NCI-H1694 treated with DMSO at 0.1 percent for 48 hours (cell line): ENCODE measurements at regions not wholly inside any gene's neighbourhood (a gene's known extent, or its start where the extent isn't known, plus 50 kb on each side); places are given as distances from the start of the nearest gene placed in this dataset.

Experiments
- DNase-seq: peaks from one replicate; lab custom pipeline; 2025; lab: John Stamatoyannopoulos, UW

- DNase-seq: no peak
Measured at GRCh38 chr12:115176741-115177400, 492.9 kb upstream of the TBX3 start.

DNA sequence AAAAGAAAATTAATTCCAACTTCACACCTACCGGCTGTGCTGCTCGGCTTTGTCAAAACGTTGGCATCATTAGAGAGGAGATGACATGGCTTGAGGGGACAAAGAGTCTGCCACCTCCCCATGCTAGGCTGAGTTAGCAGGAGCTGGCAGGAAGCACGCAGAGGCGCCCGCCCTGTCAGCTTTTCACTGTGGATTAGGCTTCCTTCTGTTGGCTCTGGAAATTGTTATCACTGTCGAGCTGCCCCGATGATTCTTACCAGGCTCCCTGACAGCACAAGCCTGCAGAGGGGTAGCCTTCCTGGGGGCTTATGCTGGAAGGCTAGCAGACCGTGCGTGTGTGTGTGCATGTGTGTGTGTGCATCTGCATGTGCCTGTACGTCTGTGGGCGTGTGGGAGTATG lies 490.9 kb upstream of the TBX3 start:
- DNase-seq: no peak

GRCh38 chr12:115172521-115172920 lies 488.5 kb upstream of the TBX3 start:
- DNase-seq: no peak

GRCh38 chr12:115169981-115170380 lies 486.0 kb upstream of the TBX3 start:
- DNase-seq: no peak

- DNase-seq: no peak
Measured at GRCh38 chr12:115166698-115167315, 482.8 kb upstream of the TBX3 start.

GRCh38 chr12:115163710-115164109 lies 479.7 kb upstream of the TBX3 start:
- DNase-seq: no peak

- DNase-seq: no peak
Measured at GRCh38 chr12:115160271-115161128, 476.5 kb upstream of the TBX3 start.

- DNase-seq: no peak
Measured at GRCh38 chr12:115158816-115159215, 474.8 kb upstream of the TBX3 start.

DNA sequence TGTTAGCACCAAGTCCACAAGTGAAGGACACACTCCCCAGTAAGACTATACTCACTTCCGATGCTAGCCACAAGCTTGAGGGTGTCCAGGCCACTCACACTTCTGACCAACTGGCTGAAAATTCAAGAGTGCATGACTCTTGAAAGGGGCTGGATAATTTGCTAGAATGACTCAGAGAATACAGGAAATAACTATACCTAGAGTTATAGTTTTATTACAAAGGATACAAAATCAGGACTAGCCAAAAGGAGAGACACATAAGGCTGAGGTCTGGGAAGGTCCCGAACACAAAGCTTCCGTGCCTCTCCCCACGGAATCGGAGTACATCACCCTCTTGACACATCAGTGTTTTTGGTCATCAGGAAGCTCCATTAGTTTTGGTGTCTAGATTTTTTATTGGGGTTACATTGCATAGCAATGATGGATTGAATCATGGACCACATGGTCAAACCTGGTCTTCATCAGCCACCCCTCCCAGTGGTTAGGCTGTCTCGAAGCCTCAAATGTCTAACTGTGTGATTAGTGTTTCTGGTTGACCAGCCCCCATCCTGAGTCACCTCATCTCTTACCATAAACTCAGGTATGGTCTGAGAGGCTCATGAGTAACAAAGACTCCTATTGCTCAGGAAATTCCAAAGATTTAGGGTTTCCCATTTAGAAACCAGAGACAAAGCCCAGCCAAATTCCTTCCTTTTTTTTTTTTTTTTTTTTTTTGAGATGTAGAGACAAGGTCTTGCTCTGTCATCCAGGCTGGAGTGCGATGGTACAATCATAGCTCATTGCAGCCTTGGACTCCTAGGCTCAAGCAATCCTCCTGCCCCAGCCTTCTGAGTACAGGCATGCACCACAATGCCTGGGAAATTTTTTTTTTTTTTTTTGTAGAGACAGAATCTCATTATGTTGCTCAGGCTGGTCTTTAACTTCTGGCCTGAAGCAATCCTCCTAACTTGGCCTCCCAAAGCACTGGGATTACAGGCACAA lies 472.0 kb upstream of the TBX3 start:
- no peak for DNase-seq

GRCh38 chr12:115149685-115150378 lies 465.9 kb upstream of the TBX3 start:
- DNase-seq: no peak

- DNase-seq: no peak
Measured at GRCh38 chr12:115149279-115149678, 465.3 kb upstream of the TBX3 start.

- no peak for DNase-seq
Measured at GRCh38 chr12:115147916-115148315, 463.9 kb upstream of the TBX3 start.

DNA sequence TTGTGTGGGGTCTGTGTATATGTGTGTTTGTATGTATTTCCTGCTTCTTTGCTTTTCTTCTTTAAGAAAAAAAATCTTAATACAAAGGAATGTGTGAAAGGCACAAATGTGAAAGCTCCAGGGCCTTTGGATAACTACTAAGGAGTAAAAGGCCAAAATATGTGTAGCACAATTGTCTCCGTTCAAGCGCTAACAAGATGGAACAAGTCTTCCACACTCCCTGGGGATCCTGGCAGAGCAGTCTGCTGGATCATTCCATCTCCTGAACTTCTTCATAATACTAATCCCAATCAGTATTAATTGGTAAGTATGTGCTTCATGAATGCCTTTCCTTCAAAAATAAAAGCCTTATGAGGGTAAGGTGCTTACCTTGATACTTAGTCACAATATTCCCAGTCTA lies 462.5 kb upstream of the TBX3 start:
- no peak for DNase-seq

DNA sequence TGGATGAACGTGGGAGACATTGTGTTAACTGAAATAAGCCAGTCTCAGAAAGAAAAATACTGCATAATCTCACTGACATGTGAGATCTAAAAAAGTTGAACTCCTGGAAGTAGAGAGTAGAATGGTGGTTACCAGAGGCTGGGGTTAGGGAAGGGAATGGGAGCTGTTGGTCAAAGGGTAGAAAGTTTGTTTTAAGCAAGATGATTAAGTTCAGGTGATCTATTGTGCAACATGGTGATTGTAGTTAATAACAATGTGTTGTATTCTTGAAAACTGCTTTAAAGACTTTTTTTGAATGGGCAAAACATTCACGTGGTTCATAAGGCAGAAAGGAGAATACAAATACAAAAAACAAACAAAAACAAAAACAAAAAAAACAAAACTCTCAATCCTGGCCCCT lies 460.4 kb upstream of the TBX3 start:
- no peak for DNase-seq

DNA sequence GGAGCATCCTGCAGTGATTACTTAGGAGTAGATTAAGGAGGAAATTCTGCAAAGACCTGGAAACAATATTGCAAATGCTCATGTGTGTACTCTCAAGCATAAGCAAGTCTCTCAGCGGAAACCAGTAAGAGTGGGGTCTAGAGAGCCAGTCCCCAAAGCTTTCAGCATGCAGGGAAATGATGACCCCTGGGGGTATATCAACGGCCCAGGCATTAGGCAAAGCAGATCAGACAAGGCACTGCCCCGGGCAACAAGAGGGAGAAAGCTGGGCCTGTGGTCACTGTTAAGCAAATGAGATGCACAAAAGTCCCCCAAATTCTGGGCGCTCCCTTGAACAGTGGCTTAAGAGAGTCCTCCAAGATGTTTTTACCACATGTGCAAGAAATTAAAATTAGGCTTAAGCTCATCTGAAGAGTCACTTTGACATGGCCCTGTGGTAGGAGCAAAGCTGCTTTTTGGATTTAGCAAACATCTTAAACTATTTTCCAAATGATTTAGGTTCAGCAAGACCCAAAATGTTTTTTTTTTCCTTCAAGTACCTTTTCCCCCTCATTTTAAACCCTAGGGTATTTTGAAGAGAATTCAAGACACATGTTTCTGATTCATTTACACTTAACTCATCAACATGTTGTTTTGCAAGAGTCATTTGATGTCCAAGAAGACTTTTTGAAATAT lies 457.1 kb upstream of the TBX3 start:
- DNase-seq: no peak

DNA sequence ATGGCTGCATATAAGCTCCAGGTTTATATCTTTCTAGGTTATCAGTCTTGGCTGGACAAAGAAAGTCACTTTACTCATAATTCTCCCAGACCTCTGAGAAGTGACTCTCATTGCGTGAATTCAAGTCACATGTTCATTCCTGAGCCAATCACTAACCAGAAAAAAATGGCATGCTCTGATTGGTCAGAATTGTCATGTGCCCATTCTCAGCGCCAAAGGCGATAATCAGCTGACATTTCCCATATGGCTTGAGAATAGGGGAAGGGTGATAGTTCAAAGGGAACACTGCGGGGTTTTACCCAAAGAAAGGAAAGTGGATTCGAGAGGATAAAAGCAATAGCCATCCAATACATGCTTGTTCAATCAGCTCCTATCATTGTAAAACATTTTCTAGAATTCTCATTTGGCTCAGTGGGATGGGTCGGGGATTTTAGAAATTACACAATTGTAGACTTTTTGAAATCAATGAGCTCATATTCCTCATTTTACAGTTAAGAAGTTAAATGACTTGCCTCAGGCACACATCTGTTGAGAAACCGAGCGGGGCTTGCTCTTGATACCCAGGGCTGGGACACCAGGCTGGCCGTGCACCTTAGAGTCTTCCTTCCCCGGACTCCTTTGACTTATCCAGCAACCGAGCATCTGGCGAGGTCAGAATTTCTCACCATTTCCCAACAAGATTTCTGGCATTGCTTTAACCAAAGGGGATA lies 454.0 kb upstream of the TBX3 start:
- no peak for DNase-seq

DNA sequence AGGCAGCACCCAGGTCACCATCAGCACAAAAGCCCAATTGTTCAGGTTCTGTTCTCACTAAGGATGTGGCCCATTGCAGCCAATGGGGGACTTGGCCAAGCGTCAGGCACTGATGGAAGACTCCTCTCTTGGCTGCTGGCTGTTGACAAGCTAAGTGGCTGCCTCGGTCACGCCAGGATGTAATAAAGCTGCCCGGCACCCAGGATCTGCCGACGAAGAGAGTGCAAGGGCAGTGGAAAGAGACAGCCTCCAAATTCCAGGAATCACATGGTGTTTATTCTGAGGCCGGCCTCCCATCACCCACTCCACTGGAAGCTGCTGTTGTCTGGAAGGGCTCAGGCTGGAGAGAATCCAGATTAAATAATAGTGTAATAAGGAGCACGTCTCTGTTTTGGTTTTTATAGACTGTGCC lies 451.8 kb upstream of the TBX3 start:
- no peak for DNase-seq

- no peak for DNase-seq
Measured at GRCh38 chr12:115134298-115134697, 450.3 kb upstream of the TBX3 start.

GRCh38 chr12:115132905-115133304 lies 448.9 kb upstream of the TBX3 start:
- DNase-seq: no peak

DNA sequence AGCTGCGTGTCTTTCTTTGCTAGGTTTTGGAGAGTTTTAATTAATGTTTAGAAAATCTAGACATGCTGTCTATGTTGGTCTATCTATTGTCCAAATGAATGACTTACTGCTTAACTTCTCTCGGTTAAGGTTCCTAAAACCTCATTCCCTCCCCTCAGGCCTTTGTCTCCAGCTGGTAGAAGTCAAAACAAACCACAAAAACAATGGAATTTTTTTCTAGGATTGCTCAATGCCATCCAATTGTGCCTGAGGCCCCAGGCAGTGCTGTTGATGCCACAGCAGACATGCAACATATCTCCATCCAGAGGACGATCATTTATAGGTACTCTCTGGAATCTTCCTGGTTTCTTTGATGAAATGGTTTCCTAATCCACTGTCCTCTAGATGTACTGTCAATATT lies 448.2 kb upstream of the TBX3 start:
- DNase-seq: no peak
